Type B pancreatic cell (in vitro differentiated cells): ENCODE measurements at regions not wholly inside any gene's neighbourhood (a gene's known extent, or its start where the extent isn't known, plus 50 kb on each side); places are given as distances from the start of the nearest gene placed in this dataset. TPM values are rescaled to one million over a fixed set of nuclear protein-coding genes. Genes with fewer than 3 reads are reported as not detected.

Experiments
- DNase-seq: peaks from one replicate; pipeline ENCODE4 v3.0.0; 2021; ENCODE audit warnings: mixed read lengths; ENCODE audit not compliant: unreplicated experiment; ENCODE audit errors: extremely low spot score
- H3K27ac Mint-ChIP-seq: 2 replicates; pipeline ENCODE4 v1.8.0; 2021; ENCODE audit warnings: mild to moderate bottlenecking, mixed read lengths
- H3K27me3 Mint-ChIP-seq: 2 replicates; pipeline ENCODE4 v1.8.0; 2021; ENCODE audit warnings: mixed read lengths
- H3K36me3 Mint-ChIP-seq: 2 replicates; pipeline ENCODE4 v1.8.0; 2021; ENCODE audit warnings: mixed read lengths
- H3K4me1 Mint-ChIP-seq: one replicate; pipeline ENCODE4 v1.8.0; 2021; ENCODE audit warnings: mixed read lengths; ENCODE audit not compliant: unreplicated experiment
- H3K4me3 Mint-ChIP-seq: 2 replicates; pipeline ENCODE4 v1.8.0; 2021; ENCODE audit warnings: mild to moderate bottlenecking, mixed read lengths
- H3K9me3 Mint-ChIP-seq: 2 replicates; pipeline ENCODE4 v1.8.0; 2021; ENCODE audit warnings: mixed read lengths
- microRNA-seq: library from miRNA; unstranded; fragments of <30 nt; microRNA quantifications from one replicate; pipeline ENCODE4, GENCODE V29; 2020
- TF ChIP-seq, protein P1 (sequence below): fragments of 200-600 bp; sonication (generic); conservative IDR thresholded peaks from 2 replicates; pipeline ENCODE4 v1.5.0; 2021; ENCODE audit warnings: antibody characterized with exemption, mild to moderate bottlenecking

DNA sequence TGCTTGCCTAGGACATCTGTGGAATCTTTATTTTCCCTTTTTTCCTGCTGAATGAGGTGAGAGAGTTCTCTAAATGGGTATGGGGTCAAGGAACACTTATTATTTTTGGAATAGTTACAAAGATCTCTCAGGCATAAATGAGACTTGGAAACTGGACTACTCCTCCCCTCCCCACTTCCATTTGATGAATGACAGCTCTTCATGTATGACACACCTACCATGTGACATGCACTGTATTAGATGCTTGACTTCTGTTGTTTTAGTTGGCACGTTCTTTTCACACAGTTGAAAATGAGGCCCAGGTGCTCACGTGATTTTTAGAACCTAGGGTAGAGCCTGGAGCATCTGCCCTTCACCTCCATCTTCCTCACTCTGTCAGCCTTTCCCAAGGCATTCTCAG is 62.4 kb downstream of the VCPKMT start:
- DNase-seq = no peak
- peaks cover 16% of the 10 kb centered on the region for H3K4me1 Mint-ChIP-seq
- TF ChIP-seq, protein P1, sequence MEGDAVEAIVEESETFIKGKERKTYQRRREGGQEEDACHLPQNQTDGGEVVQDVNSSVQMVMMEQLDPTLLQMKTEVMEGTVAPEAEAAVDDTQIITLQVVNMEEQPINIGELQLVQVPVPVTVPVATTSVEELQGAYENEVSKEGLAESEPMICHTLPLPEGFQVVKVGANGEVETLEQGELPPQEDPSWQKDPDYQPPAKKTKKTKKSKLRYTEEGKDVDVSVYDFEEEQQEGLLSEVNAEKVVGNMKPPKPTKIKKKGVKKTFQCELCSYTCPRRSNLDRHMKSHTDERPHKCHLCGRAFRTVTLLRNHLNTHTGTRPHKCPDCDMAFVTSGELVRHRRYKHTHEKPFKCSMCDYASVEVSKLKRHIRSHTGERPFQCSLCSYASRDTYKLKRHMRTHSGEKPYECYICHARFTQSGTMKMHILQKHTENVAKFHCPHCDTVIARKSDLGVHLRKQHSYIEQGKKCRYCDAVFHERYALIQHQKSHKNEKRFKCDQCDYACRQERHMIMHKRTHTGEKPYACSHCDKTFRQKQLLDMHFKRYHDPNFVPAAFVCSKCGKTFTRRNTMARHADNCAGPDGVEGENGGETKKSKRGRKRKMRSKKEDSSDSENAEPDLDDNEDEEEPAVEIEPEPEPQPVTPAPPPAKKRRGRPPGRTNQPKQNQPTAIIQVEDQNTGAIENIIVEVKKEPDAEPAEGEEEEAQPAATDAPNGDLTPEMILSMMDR = no peak
- no peak overlapping the region for H3K4me3 Mint-ChIP-seq
- no peaks in the 10 kb centered on the region for H3K36me3 Mint-ChIP-seq
- H3K27me3 Mint-ChIP-seq = no peaks in the 10 kb centered on the region
- no peak overlapping the region for H3K27ac Mint-ChIP-seq
- peaks cover 4% of the 10 kb centered on the region for H3K9me3 Mint-ChIP-seq

DNA sequence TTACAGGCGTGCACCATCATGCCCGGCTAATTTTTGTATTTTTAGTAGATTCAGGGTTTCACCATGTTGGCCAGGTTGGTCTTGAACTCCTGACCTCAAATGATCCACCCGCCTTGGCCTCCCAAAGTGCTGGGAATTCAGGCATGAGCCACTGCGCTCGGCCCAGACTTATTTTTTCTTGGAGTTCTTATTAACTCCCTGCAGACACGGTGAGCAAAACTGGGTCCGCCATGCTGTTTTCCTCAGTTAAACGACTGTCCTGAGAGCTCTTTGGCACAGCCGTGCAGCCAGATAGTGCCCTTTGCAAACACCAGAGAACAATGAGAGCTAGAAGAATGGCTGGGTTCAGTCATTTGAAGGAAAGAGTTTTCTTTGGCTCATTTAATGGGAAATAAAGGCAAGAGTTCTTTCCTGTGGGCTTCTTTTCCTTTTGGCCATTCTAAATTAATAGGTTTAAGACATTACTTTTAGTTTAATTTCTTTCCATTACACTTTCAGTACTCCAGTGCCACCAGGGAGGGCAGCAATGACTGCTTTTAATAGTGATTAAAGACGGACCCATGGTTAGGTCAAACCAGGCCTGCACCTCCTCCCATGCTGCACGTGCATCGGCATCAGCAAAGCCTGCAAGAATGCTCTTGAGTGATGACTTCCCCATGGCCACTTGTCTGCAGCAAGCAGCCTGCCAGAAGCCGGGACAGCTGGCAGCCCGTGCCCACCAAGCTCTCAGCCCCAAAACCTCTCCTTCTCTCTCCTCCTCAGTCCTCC is 60.7 kb downstream of the VCPKMT start:
- Mint-ChIP-seq H3K4me1 (peaks cover 26% of the 10 kb centered on the region), H3K4me3 (no peak overlapping the region), H3K27ac (no peak overlapping the region), H3K9me3 (no peaks in the 10 kb centered on the region), H3K36me3 (no peaks in the 10 kb centered on the region), H3K27me3 (no peaks in the 10 kb centered on the region)
- TF ChIP-seq, protein P1 = no peak
- DNase-seq = no peak

DNA sequence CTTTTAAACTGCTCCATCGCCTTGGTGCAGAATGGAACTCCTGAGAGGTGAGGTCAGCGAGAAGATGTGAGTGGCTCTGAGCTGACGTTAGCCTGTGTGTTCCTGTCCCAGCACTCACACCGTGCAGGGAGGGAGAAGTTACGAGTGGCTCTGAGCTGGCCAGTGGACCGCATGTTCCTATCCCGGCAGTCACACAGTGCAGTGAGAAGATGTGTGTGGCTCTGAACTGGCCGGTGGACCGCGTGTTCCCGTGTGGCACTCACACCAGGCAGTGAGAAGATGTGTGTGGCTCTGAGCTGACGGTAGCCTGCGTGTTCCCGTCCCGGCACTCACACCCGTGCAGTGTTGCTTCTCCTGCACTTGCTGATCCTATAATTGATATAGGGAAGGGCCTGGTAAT is 59.9 kb downstream of the VCPKMT start:
- TF ChIP-seq, protein P1 = no peak
- H3K9me3 Mint-ChIP-seq = no peaks in the 10 kb centered on the region
- no peak overlapping the region for H3K27ac Mint-ChIP-seq
- no peak for DNase-seq
- no peaks in the 10 kb centered on the region for H3K27me3 Mint-ChIP-seq
- H3K36me3 Mint-ChIP-seq = no peaks in the 10 kb centered on the region
- H3K4me1 Mint-ChIP-seq = peaks cover 32% of the 10 kb centered on the region
- no peak overlapping the region for H3K4me3 Mint-ChIP-seq

DNA sequence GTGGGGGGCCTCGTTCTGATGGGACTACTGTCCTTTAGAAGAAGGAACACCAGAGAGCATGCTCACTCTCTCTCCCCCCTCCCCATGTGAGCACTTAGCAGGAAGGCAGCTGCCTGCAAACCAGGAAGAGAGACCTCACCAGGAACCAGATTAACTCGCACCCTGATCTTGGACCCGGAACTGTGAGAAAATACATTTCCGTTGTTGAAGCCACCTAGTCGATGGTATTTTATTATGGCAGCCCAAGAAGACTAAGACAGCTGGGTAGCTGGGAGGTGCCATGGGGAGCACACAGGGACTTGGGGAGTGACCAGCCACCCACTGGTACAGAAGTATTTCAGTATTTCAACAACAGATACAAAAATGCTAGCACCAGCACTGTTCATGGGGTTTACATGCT is 59.0 kb downstream of the VCPKMT start:
- Mint-ChIP-seq H3K27ac (no peak overlapping the region), H3K4me1 (peaks cover 37% of the 10 kb centered on the region), H3K27me3 (no peaks in the 10 kb centered on the region), H3K9me3 (no peaks in the 10 kb centered on the region), H3K36me3 (no peaks in the 10 kb centered on the region), H3K4me3 (no peak overlapping the region)
- no peak for DNase-seq
- TF ChIP-seq, protein P1 = no peak

DNA sequence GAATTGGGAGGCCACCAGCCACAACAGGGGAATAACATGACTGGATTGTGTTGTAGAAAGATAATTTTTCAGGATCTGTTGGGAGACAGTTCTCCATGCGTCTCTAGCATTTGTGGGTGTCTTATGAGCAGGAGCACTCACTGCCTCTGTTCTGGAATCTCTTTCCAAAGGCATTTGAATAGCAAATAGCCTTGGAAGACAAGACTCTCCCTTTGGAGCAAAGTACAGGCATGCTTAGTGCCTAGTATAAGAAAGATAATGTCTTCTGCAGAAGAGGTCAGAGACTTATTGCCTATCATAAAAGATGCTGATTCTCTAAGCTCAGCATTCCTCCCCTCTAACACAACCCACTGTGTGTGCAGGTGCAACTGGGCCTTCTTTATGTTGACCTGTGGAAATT is 58.3 kb downstream of the VCPKMT start:
- DNase-seq = no peak
- Mint-ChIP-seq H3K27me3 (no peaks in the 10 kb centered on the region), H3K27ac (no peak overlapping the region), H3K9me3 (no peaks in the 10 kb centered on the region), H3K4me1 (peaks cover 40% of the 10 kb centered on the region), H3K4me3 (no peak overlapping the region), H3K36me3 (no peaks in the 10 kb centered on the region)
- TF ChIP-seq, protein P1 = no peak

Small RNAs in the stretch of these regions (microRNA-seq; reads per million reads assigned to microRNA genes)
- gene MIR6076 = not detected
